Upper lobe of left lung (tissue), 6 donors: ENCODE measurements at regions not wholly inside any gene's neighbourhood (a gene's known extent, or its start where the extent isn't known, plus 50 kb on each side); places are given as distances from the start of the nearest gene placed in this dataset.

Experiments used
- ATAC-seq, 2 donors: fragments of 200-7000 bp; cut with Tn5 transposase; one replicate each; pipeline ENCODE4 v1.9.1; 2022; ENCODE audit warnings: mild to moderate bottlenecking in 2 of 2, moderate library complexity in 2 of 2; ENCODE audit not compliant: low FRiP score in 2 of 2
- DNase-seq, 2 donors: peaks; one replicate each; pipeline ENCODE4 v3.0.0-alpha.2; 2019 to 2020
- H3K27ac ChIP-seq, 4 donors: fragments of 200-600 bp; sonication (generic); one replicate each; pipeline ENCODE4 v1.5.1; 2016 to 2019
- H3K27me3 ChIP-seq, 4 donors: fragments of 200-600 bp; sonication (generic); one replicate each; pipeline ENCODE4 v1.5.1; 2017 to 2019
- H3K36me3 ChIP-seq, 4 donors: fragments of 200-600 bp; sonication (generic); one replicate each; pipeline ENCODE4 v1.5.1; 2016 to 2019
- H3K4me1 ChIP-seq, 4 donors: fragments of 200-600 bp; sonication (generic); one replicate each; pipeline ENCODE4 v1.5.1; 2018 to 2019
- H3K4me3 ChIP-seq, 4 donors: fragments of 200-600 bp; sonication (generic); one replicate each; pipeline ENCODE4 v1.5.1; 2017 to 2019; ENCODE audit warnings: mild to moderate bottlenecking in 2 of 4, moderate library complexity in 1 of 4
- H3K9me3 ChIP-seq, 4 donors: fragments of 200-600 bp; sonication (generic); one replicate each; pipeline ENCODE4 v1.5.1; 2018 to 2019
- EP300 ChIP-seq, 4 donors: sonication (generic); formaldehyde crosslinking; IDR thresholded peaks; one replicate each; pipeline ENCODE4 v1.5.1; 2017; ENCODE audit warnings: antibody characterized with exemption in 4 of 4, control low read depth in 2 of 4
- POLR2A ChIP-seq, 4 donors: fragments of 450-650 bp; IDR thresholded peaks; one replicate each; pipeline ENCODE4 v1.5.1; 2016 to 2017; ENCODE audit warnings: antibody characterized with exemption in 4 of 4, mild to moderate bottlenecking in 2 of 4
- POLR2AphosphoS5 ChIP-seq, 2 donors: sonication (generic); formaldehyde crosslinking; IDR thresholded peaks; one replicate each; pipeline ENCODE4 v1.5.1; 2017; ENCODE audit warnings: antibody characterized with exemption in 2 of 2
- WGBS, 2 donors: methylation state at CpG; one replicate each; pipeline ENCODE4 v1.1.5; 2017 to 2018; 5-methylcytosine and 5-hydroxymethylcytosine counted together
- TF ChIP-seq, protein P1 (sequence below), 6 experiments: fragments of 450-650 bp in 4 of 6; fragments of 200-600 bp in 2 of 6; sonication (generic) in 2 of 6; IDR thresholded peaks; one replicate each; pipeline ENCODE4 v1.5.1; 2016 to 2019; ENCODE audit warnings: antibody characterized with exemption in 6 of 6
- donor health status: DM: no; HTN: no; CAD: no; lungs with moderate emphysema.
- donor health status: DM: no; HTN: yes; CAD: no; lungs with severe emphysema.

DNA sequence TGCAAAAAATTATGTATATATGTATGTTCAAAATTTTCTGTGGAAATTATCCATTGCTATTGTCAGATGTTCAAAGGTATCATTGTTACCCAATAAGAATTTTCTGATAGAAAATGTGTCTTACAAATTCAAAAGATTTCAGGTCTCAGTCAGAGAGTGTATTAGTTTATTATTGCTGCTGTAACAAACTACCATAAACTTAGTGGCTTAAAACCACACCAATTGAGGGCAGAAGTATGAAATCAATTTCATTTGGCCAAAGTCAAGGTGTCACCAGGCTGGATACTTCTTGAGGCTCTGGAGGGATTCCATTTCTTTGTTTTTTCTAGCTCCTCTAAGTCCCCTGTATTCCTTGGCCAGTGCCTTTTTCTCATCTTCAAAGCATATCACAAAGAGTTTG lies 914.4 kb upstream of the ROBO1 start:
- Histone ChIP-seq H3K4me1 (no peaks in the 10 kb centered on the region), H3K27me3 (no peaks in the 10 kb centered on the region), H3K9me3 (no peaks in the 10 kb centered on the region), H3K36me3 (no peaks in the 10 kb centered on the region), H3K27ac (no peak overlapping the region), H3K4me3 (no peak overlapping the region)
- TF ChIP-seq POLR2AphosphoS5 (IDR thresholded peaks at IDR 0.05) = no peak
- TF ChIP-seq POLR2A (IDR thresholded peaks at IDR 0.05) = no peak
- TF ChIP-seq EP300 (IDR thresholded peaks at IDR 0.05) = no peak
- TF ChIP-seq, protein P1, sequence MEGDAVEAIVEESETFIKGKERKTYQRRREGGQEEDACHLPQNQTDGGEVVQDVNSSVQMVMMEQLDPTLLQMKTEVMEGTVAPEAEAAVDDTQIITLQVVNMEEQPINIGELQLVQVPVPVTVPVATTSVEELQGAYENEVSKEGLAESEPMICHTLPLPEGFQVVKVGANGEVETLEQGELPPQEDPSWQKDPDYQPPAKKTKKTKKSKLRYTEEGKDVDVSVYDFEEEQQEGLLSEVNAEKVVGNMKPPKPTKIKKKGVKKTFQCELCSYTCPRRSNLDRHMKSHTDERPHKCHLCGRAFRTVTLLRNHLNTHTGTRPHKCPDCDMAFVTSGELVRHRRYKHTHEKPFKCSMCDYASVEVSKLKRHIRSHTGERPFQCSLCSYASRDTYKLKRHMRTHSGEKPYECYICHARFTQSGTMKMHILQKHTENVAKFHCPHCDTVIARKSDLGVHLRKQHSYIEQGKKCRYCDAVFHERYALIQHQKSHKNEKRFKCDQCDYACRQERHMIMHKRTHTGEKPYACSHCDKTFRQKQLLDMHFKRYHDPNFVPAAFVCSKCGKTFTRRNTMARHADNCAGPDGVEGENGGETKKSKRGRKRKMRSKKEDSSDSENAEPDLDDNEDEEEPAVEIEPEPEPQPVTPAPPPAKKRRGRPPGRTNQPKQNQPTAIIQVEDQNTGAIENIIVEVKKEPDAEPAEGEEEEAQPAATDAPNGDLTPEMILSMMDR (IDR thresholded peaks at IDR 0.05) = no peak
- DNase-seq (no peak), ATAC-seq (no peak)

- ATAC-seq = no peak
- no peak for DNase-seq
- whole genome bisulfite sequencing, 2 donors = 67 to 76% methylated on average over 6 of the region's 6 CpGs
Measured at GRCh38 chr3:80677796-80678195, 910.0 kb upstream of the ROBO1 start.

GRCh38 chr3:80676866-80677265 lies 909.1 kb upstream of the ROBO1 start:
- no peak for TF ChIP-seq POLR2AphosphoS5 (IDR thresholded peaks at IDR 0.05)
- TF ChIP-seq EP300 (IDR thresholded peaks at IDR 0.05) = no peak
- no peak for TF ChIP-seq POLR2A (IDR thresholded peaks at IDR 0.05)
- TF ChIP-seq, protein P1 (IDR thresholded peaks at IDR 0.05) = no peak
- Histone ChIP-seq H3K27ac (no peak overlapping the region), H3K4me3 (no peak overlapping the region), H3K9me3 (no peaks in the 10 kb centered on the region), H3K4me1 (no peaks in the 10 kb centered on the region), H3K27me3 (no peaks in the 10 kb centered on the region), H3K36me3 (no peaks in the 10 kb centered on the region)
- ATAC-seq = no peak
- no peak for DNase-seq

More at GRCh38 chr3:80677796-80678195, 910.0 kb upstream of the ROBO1 start:
- TF ChIP-seq POLR2A (IDR thresholded peaks at IDR 0.05) (no peak), POLR2AphosphoS5 (IDR thresholded peaks at IDR 0.05) (no peak), EP300 (IDR thresholded peaks at IDR 0.05) (no peak)
- TF ChIP-seq, protein P1 (IDR thresholded peaks at IDR 0.05) = no peak
- no peaks in the 10 kb centered on the region for H3K36me3 ChIP-seq
- no peaks in the 10 kb centered on the region for H3K27me3 ChIP-seq
- H3K9me3 ChIP-seq = no peaks in the 10 kb centered on the region
- no peaks in the 10 kb centered on the region for H3K4me1 ChIP-seq
- H3K27ac ChIP-seq = no peak overlapping the region
- no peak overlapping the region for H3K4me3 ChIP-seq

DNA sequence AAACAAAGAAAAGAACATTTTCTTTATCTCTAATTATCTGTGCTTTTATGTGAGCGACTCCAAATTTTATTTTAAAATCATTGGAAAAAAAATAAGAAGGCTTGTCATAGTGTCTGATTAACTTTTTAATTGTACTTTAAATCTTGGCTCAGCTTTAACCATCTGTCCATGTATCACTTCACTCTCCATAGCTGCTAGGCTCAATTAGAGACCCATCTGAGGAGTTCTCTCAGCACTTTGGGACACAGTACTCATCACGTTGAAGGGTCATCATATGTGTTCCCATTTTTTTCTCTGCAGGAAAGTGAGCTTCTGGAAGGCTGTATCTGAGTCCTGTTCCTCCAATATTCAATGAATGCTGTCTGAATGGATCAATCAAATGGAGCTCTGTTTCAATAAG lies 908.5 kb upstream of the ROBO1 start:
- no peak overlapping the region for H3K27ac ChIP-seq
- ATAC-seq (no peak), DNase-seq (no peak)
- H3K27me3 ChIP-seq = no peaks in the 10 kb centered on the region
- H3K4me1 ChIP-seq = no peaks in the 10 kb centered on the region
- no peaks in the 10 kb centered on the region for H3K36me3 ChIP-seq
- no peaks in the 10 kb centered on the region for H3K9me3 ChIP-seq
- TF ChIP-seq, protein P1 (IDR thresholded peaks at IDR 0.05) = no peak
- TF ChIP-seq EP300 (IDR thresholded peaks at IDR 0.05) = no peak
- H3K4me3 ChIP-seq = no peak overlapping the region
- 59 to 78% methylated on average over 2 of the region's 2 CpGs for WGBS, 2 donors

DNA sequence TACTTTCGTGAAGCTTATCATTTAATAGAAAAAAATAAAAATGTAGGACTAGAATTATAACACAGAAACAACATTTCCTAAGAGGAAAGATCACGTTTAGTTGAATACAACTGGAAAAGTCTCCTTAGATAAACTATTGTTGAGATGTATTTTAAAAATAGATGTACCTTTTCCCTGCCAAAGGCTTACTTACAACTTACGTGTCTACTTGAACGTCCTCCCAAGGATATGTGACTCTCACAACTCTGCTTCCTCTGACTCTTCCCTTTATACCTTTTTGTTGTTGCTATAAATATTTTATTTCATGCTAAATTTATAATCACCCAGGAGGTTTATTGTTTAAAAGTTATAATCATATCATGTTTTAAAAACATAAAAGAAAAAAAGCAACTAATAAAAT lies 908.0 kb upstream of the ROBO1 start:
- DNase-seq = no peak
- WGBS, 2 donors = 55 to 58% methylated on average over 4 of the region's 4 CpGs
- Histone ChIP-seq H3K4me3 (no peak overlapping the region), H3K27ac (no peak overlapping the region), H3K9me3 (no peaks in the 10 kb centered on the region), H3K36me3 (no peaks in the 10 kb centered on the region), H3K27me3 (no peaks in the 10 kb centered on the region), H3K4me1 (no peaks in the 10 kb centered on the region)
- ATAC-seq = no peak
- TF ChIP-seq, protein P1 (IDR thresholded peaks at IDR 0.05) = no peak
- TF ChIP-seq EP300 (IDR thresholded peaks at IDR 0.05) (no peak), POLR2A (IDR thresholded peaks at IDR 0.05) (no peak), POLR2AphosphoS5 (IDR thresholded peaks at IDR 0.05) (no peak)
